Left colon (tissue), 2 donors: ENCODE measurements at regions not wholly inside any gene's neighbourhood (a gene's known extent, or its start where the extent isn't known, plus 50 kb on each side); places are given as distances from the start of the nearest gene placed in this dataset.
"Not testable (repeated sequence)": the region's sequence is repeated elsewhere in the genome, so short reads cannot be mapped to it uniquely, and the experiment has no call there.

Source experiments
- ATAC-seq: fragments of 200-7000 bp; cut with Tn5 transposase; one replicate; pipeline ENCODE4 v1.9.1; 2020; ENCODE audit warnings: mild to moderate bottlenecking, moderate library complexity
- DNase-seq, 2 donors: peaks; one replicate each; pipeline ENCODE4 v3.0.0-alpha.2; 2020
- intact Hi-C, 2 donors: fragments of 100-400 bp; cut with DNase I in 1 of 2; cut with micrococcal nuclease in 1 of 2; formaldehyde crosslinking; loops; one replicate each; pipeline versions ENCODE4 v1.11.2 to v1.14.0; 2022; cut with DNase I, micrococcal nuclease
- donor health status: DM: no; HTN: no; CAD: no.
- donor health status: DM: yes; HTN: yes; CAD: no.

- ATAC-seq (no peak), DNase-seq (no peak)
- intact Hi-C loops = no loop called here
Observed at GRCh38 chr10:8323428-8324054, 269.1 kb downstream of the GATA3 start.

DNA sequence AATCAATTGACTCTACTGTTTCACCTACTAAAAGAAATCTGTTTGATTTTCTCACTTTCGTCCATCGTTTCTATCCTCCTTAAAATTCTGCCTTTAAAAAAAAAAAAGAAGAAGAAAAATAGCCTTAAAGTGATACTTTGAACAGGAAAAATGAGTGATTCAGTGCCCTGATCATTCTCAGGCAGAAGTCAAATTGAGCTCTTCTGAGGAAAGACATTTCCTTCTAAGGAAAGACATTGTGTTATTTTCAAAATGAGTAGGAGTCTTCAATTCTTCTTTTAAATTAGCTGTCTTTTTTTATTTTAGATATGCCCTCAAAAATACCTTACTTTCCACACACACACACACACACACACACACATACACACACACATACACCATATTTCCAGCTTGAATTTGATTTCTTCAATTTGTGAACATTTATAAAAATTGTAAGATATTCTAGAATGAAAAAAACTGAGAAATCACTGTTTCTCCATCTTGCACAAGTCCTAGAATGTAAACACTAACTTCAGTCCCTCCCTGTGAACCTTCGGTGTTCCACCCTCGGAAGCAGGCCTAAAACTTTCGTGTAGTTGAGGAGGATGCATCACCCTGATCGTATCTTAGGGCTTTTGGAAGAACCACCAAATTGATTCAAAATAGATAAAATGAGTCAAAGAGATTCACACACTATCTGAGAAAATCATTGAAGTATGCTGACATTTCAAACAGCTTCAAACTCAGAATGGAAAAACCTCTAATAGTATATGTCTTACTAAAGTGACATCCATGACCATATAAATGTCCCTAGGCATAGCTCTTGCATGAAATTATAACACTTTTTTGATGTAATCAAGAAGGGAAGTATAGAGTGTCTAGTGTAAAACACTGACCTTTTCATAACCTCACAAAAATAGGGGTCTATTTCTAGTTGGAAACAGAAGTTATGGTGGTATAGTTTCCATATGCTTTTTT lies 270.8 kb downstream of the GATA3 start:
- intact Hi-C loops = no loop called here
- no peak for DNase-seq
- ATAC-seq = no peak

- intact Hi-C loops = no loop called here
- DNase-seq (no peak), ATAC-seq (no peak)
Observed at GRCh38 chr10:8326396-8327139, 272.1 kb downstream of the GATA3 start.

DNA sequence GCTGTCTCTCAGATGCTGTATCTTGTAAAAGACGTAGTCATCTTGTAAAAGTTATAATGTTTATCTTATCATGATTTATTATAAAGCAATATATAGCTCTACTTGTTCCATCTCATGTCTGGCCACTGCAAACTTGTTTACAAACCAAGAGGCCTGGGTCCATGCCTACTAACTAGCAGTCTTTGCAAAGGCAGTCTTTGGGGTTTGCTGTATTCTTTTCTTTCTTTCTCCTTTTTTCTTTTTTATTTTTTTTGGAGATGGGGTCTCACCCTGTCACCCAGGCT lies 272.6 kb downstream of the GATA3 start:
- no peak for DNase-seq
- intact Hi-C loops = no loop called here
- no peak for ATAC-seq

DNA sequence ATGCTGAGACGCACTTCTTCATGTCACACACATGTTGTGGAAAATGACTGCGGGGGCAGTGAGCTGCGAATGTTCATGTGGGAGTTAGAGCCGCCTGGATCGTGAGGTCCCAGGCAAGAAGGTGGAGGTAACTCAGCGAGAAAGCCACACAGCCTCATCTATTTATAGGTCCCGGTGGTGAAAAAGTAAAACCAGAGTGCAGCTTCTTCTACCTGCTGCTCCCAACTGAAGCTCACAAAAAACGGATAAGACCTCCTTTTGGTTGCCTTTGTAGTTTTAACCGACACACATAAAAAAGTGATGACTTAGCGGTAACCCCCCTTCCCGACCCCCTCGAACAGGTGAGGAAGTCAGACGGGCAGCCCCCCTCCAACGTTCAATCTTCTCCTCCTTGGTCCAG lies 276.9 kb downstream of the GATA3 start:
- intact Hi-C loops = no loop called here
- ATAC-seq (no peak), DNase-seq (no peak)

DNA sequence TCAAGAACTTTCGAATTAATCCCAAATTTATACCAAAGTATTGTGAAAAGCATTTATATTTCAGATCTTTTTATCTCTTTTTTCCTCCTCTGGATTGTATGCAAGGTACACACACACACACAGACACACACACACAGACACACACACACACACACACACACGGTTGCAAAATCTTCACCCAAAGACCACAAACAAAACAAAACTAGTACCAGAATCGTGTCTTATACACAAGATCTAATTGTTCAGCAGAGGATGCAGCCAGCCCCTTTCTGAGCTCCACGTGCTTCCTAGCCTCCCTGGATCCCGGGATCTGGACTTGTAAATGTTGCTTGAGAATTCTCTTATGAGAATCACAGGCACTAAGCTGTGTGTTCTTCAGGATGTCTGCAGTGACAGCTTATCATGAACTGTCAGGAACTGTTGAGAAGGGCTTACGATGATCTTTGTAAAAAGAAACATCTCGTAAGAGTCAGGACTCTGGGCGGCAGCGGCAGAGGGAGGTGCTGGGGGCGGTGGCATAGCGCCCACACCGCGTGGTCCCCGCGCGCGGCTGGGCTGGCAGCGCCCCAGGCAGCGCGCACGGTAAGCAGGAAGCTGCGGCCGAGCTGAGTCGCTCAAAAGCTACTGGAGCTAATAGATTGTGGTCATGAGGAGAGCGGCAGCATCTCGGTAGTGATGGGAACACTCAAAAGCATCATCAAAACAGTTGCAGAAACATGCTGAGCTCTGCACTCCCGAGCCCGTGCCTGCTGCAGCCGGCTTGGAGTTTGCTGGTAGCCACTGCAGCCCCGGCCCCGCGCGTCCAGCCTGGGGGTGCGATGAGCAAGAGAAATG lies 277.6 kb downstream of the GATA3 start:
- intact Hi-C loops = no loop called here
- peak; percentile 47 for ATAC-seq
- DNase-seq = peak; percentile 39 to 46

GRCh38 chr10:8332730-8333111 lies 278.2 kb downstream of the GATA3 start:
- no peak for ATAC-seq
- no peak for DNase-seq
- intact Hi-C loops = no loop called here

GRCh38 chr10:8334631-8335030 lies 280.1 kb downstream of the GATA3 start:
- ATAC-seq (no peak), DNase-seq (no peak)
- intact Hi-C loops = no loop called here

- ATAC-seq = no peak
- DNase-seq = no peak
- intact Hi-C loops = no loop called here
Observed at GRCh38 chr10:8336629-8337331, 282.3 kb downstream of the GATA3 start.

DNA sequence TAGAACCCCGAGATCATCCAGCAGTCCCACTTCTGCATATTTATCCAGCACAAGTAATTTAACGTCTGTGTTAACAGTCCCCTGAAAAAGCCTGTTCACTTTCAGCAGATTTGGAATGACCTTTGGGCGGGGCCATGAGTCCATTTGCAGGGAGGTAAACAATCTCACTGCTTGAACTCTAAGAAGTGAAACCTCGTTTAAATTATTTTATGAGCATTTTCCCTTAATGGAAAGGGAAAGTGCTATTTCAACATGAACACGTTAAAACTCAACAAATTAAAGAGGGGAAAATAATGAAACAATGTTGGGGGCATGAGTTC lies 282.8 kb downstream of the GATA3 start:
- DNase-seq = no peak
- intact Hi-C loops = no loop called here
- no peak for ATAC-seq

DNA sequence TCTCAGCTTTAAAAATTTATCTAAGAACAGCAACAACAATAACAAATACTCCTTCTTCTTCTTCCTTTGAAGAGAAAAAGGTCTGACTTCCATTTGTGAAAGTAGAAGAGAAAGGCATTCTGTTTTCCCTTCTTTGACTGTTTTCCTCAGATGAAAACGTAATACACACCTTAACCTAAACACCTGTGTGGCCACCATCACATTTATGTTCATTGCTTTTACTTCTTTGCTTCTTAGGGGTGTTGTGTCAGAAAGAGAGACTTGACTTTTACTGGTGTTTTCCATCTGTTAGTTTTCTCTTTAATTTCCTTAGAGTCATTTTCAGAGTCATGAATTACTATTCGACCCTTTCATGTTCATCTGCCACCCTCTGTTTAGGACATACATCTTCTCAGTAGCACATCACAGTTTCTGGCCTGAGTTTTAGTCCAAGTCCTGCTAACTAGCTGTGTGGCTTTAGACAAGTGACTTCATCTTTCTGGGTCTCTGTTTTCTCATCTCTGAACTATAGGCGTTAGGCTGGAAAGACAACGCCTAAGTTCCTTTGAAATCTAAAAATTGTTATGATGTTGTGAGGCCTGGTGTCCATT lies 283.8 kb downstream of the GATA3 start:
- DNase-seq = no peak
- ATAC-seq = no peak
- intact Hi-C loops = no loop called here

GRCh38 chr10:8344756-8345155 lies 290.3 kb downstream of the GATA3 start:
- no peak for DNase-seq
- intact Hi-C loops = no loop called here
- no peak for ATAC-seq

DNA sequence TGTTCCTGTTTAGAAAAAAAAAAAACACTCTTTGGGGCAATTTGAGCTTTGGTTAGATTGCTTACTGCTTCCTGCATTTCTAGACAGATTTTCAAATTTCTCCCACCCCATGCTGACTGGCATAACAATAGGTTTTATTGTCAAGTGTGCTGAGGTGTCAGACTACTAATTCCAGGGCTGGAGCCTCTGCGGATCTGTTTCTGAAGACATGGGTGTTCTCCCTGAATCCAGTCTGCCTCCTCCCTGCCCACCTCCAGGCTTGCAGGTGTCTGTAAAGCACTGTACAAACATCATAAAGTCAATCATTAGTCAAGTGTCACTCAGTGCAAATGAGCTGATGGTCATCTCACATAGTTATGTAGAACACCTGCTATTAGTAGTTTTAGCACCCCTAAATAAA lies 292.4 kb downstream of the GATA3 start:
- DNase-seq = no peak
- no peak for ATAC-seq
- intact Hi-C loops = no loop called here

GRCh38 chr10:8347614-8348013 lies 293.1 kb downstream of the GATA3 start:
- ATAC-seq, DNase-seq, intact Hi-C loops: not testable (repeated sequence)

- DNase-seq (no peak), ATAC-seq (no peak)
- intact Hi-C loops = no loop called here
Observed at GRCh38 chr10:8349610-8350249, 295.2 kb downstream of the GATA3 start.

GRCh38 chr10:8350250-8350967 lies 295.9 kb downstream of the GATA3 start:
- intact Hi-C loops = no loop called here
- no peak for ATAC-seq
- DNase-seq = no peak
